K562 (cell line): ENCODE measurements at regions not wholly inside any gene's neighbourhood (a gene's known extent, or its start where the extent isn't known, plus 50 kb on each side); places are given as distances from the start of the nearest gene placed in this dataset.

ENCODE experiments used
- ATF1 ChIP-seq, 2 experiments: fragments of 450-650 bp in 1 of 2; IDR thresholded peaks; 2 replicates each; pipeline ENCODE4 v1.6.1; 2016; ENCODE audit warnings: missing compliant biosample characterization in 1 of 2, missing genetic modification characterization in 1 of 2
- CBFA2T3 ChIP-seq: fragments of 450-650 bp; IDR thresholded peaks from 2 replicates; pipeline ENCODE4 v1.6.1; 2017
- CBX2 ChIP-seq: fragments of 200-600 bp; sonication (generic); IDR thresholded peaks from one replicate; pipeline ENCODE4 v1.6.1; 2012; ENCODE audit warnings: mild to moderate bottlenecking, low read length, inconsistent platforms; ENCODE audit not compliant: insufficient read depth, poor library complexity, severe bottlenecking
- CLOCK ChIP-seq: fragments of 250-450 bp; sonication (Bioruptor Pico); IDR thresholded peaks from 2 replicates; pipeline ENCODE4 v1.4.0; 2020; ENCODE audit warnings: mild to moderate bottlenecking, moderate library complexity, borderline replicate concordance
- FOXK2 ChIP-seq, 2 experiments: fragments of 450-650 bp; IDR thresholded peaks in 1 of 2; conservative IDR thresholded peaks in 1 of 2; 2 replicates each; pipeline ENCODE4 v1.6.1; 2016; ENCODE audit warnings: low read depth in 2 of 2, mild to moderate bottlenecking in 1 of 2
- GTF2A2 ChIP-seq: IDR thresholded peaks from 2 replicates; pipeline ENCODE4 v1.6.1; 2016; ENCODE audit warnings: mild to moderate bottlenecking, missing genetic modification characterization, missing compliant biosample characterization
- MAFF ChIP-seq: IDR thresholded peaks from 2 replicates; pipeline ENCODE4 v1.6.1; 2012; ENCODE audit warnings: low read length, improper control_type of control experiment
- MYNN ChIP-seq, 2 experiments: sonication (generic); formaldehyde crosslinking in 1 of 2; IDR thresholded peaks; 2 replicates each; pipeline versions ENCODE4 v1.5.0 to v1.6.1; 2016 to 2020; ENCODE audit warnings: antibody characterized with exemption in 1 of 2, missing genetic modification reagents in 1 of 2
- NELFE ChIP-seq: IDR thresholded peaks from 2 replicates; pipeline ENCODE4 v1.6.1; 2011; ENCODE audit warnings: mild to moderate bottlenecking; ENCODE audit not compliant: insufficient read depth, insufficient read length
- POLR2AphosphoS2 ChIP-seq: IDR thresholded peaks from 2 replicates; pipeline ENCODE4 v1.6.1; 2012; ENCODE audit warnings: low read length, improper control_type of control experiment
- POLR2B ChIP-seq: fragments of 450-650 bp; IDR thresholded peaks from 2 replicates; pipeline ENCODE4 v1.6.1; 2018; ENCODE audit warnings: low read depth; ENCODE audit not compliant: partially characterized antibody
- PRPF4 ChIP-seq: fragments of 200-400 bp; formaldehyde crosslinking; IDR thresholded peaks from one replicate; pipeline ENCODE4 v1.6.1; 2017; ENCODE audit warnings: low read length, low read depth, mild to moderate bottlenecking; ENCODE audit not compliant: insufficient read depth, poor library complexity, severe bottlenecking
- SMARCB1 ChIP-seq: IDR thresholded peaks from 2 replicates; pipeline ENCODE4 v1.6.1; 2011; ENCODE audit warnings: improper control_type of control experiment, low read depth; ENCODE audit not compliant: insufficient read length
- TEAD4 ChIP-seq, 2 experiments: sonication (generic) in 1 of 2; formaldehyde crosslinking in 1 of 2; IDR thresholded peaks; 2 replicates each; pipeline versions ENCODE4 v1.6.1 to v1.8.0; 2012 to 2022; ENCODE audit warnings: borderline replicate concordance in 1 of 2, inconsistent platforms in 1 of 2, low read length in 1 of 2, mild to moderate bottlenecking in 1 of 2, missing genetic modification reagents in 1 of 2
- TFAM ChIP-seq: fragments of 250-450 bp; sonication (Bioruptor Pico); conservative IDR thresholded peaks from 2 replicates; pipeline ENCODE4 v1.5.0; 2021; ENCODE audit warnings: mild to moderate bottlenecking, moderate library complexity
- ZC3H11A ChIP-seq: IDR thresholded peaks from 2 replicates; pipeline ENCODE4 v1.6.1; 2012; ENCODE audit warnings: low read depth, low read length, improper control_type of control experiment
- ZC3H4 ChIP-seq: sonication (generic); formaldehyde crosslinking; IDR thresholded peaks from 2 replicates; pipeline ENCODE4 v1.9.0; 2021; ENCODE audit warnings: missing genetic modification reagents, borderline replicate concordance
- ZFP30 ChIP-seq: fragments of 250-450 bp; sonication (Bioruptor Pico); IDR thresholded peaks from 2 replicates; pipeline ENCODE4 v1.8.0; 2022; ENCODE audit warnings: moderate library complexity, mild to moderate bottlenecking, inconsistent platforms, borderline replicate concordance
- ZNF165 ChIP-seq: fragments of 250-450 bp; sonication (Bioruptor Pico); IDR thresholded peaks from 2 replicates; pipeline ENCODE4 v1.4.0; 2020; ENCODE audit warnings: borderline replicate concordance
- ZNF212 ChIP-seq: fragments of 450-650 bp; formaldehyde crosslinking; IDR thresholded peaks from 2 replicates; pipeline ENCODE4 v1.4.0; 2020; ENCODE audit warnings: mild to moderate bottlenecking
- ZNF217 ChIP-seq: sonication (generic); formaldehyde crosslinking; IDR thresholded peaks from 2 replicates; pipeline ENCODE4 v1.8.0; 2022; ENCODE audit warnings: mild to moderate bottlenecking, missing genetic modification reagents
- ZNF584 ChIP-seq: fragments of 200-800 bp; sonication (Bioruptor generic); IDR thresholded peaks from 2 replicates; pipeline ENCODE4 v1.6.1; 2016; ENCODE audit warnings: low read depth, mild to moderate bottlenecking, missing genetic modification characterization, missing compliant biosample characterization
- ZNF766 ChIP-seq: fragments of 200-800 bp; sonication (Bioruptor generic); conservative IDR thresholded peaks from 2 replicates; pipeline ENCODE4 v1.6.1; 2016; ENCODE audit warnings: missing genetic modification characterization, missing compliant biosample characterization

DNA sequence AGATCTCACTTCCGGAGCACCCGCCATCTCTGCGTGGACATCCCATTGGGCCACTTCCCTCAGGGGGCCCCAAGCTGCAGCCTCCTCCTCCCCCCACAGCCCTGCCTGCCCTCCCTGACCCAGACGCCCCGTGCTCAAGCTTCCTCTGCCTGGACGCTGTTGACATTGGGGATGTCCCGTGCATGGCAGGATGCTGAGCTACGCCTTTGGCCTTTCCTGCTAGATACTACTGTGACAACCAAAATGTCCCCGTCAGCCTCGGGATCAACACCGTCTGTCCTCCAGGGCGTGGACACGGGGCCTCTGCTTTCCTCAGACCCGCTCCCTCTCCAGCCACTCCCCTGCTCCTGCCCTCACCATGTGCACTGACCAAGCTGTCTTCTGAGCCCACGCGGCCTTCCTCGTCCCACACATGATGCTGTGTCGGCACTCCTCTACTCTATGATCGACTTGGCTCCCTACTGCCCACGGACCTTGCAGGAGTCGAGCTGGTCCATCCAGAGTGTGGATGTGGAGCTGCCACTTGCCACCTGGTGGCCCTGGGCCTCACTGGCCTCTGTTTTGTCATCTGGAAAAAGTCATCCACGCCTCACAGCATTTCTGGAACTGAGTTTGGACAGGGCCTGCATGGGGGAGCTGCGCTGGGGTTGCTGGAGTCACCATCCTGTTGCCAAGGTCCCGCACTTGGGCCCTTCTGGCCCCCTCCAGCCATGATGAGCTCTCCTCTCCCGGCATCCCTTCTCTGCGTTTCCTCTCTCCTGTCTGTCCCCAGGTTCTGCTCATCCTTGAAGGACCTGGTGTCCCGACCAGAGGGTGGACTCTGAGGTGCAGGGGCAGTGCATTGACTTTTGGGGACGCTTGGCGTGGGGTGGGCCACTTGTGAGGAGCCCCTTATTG is 221.7 kb upstream of the CIBAR2 start (continued):
- TF ChIP-seq ZFP30 (CRISPR knock-in tag), result no peak
- peak; percentile 75; the same call in 1 of the 2 replicates for TF ChIP-seq ZC3H4 (CRISPR knock-in tag)
- TF ChIP-seq ZC3H11A, result no peak
- no peak for TF ChIP-seq TEAD4 (IDR thresholded peaks at IDR 0.05; ENCODE audit: low read length)
- no peak for TF ChIP-seq TEAD4 (CRISPR knock-in tag; IDR thresholded peaks at IDR 0.05; ENCODE audit: borderline replicate concordance)
- no peak for TF ChIP-seq TFAM (CRISPR knock-in tag)
- no peak for TF ChIP-seq POLR2B
- no peak for TF ChIP-seq CBFA2T3
- no peak for TF ChIP-seq CLOCK (CRISPR knock-in tag)
- TF ChIP-seq ZNF212 (CRISPR knock-in tag), result no peak
- TF ChIP-seq ZNF766 (CRISPR knock-in tag), result no peak
- no peak for TF ChIP-seq PRPF4
- no peak for TF ChIP-seq ZNF217 (CRISPR knock-in tag)
- TF ChIP-seq SMARCB1, result no peak
- no peak for TF ChIP-seq FOXK2 (conservative IDR thresholded peaks at IDR 0.05 in 1 of 2, IDR thresholded peaks at IDR 0.05 in 1 of 2; ENCODE audit: low read depth in 2 of 2)
- no peak for TF ChIP-seq CBX2
- TF ChIP-seq ZNF165 (CRISPR knock-in tag), result no peak
- no peak for TF ChIP-seq POLR2AphosphoS2
- TF ChIP-seq NELFE, result no peak
- no peak for TF ChIP-seq GTF2A2 (tag)
- TF ChIP-seq MAFF, result no peak
- TF ChIP-seq ZNF584, result 0 out of 2 replicates have a peak, but pooled peaks have one; percentile 14
- no peak for TF ChIP-seq ATF1 (CRISPR knock-in tag; IDR thresholded peaks at IDR 0.05)
- no peak; the same call in 1 of the 2 replicates for TF ChIP-seq ATF1 (tag; IDR thresholded peaks at IDR 0.05)
- no peak for TF ChIP-seq MYNN (IDR thresholded peaks at IDR 0.05)
- TF ChIP-seq MYNN (CRISPR knock-in tag; IDR thresholded peaks at IDR 0.05), result no peak
